ENCODE measurements at regions not wholly inside any gene's neighbourhood (a gene's known extent, or its start where the extent isn't known, plus 50 kb on each side); places are given as distances from the start of the nearest gene placed in this dataset.
"Not testable (repeated sequence)": the region's sequence is repeated elsewhere in the genome, so short reads cannot be mapped to it uniquely, and the experiment has no call there.

DNA sequence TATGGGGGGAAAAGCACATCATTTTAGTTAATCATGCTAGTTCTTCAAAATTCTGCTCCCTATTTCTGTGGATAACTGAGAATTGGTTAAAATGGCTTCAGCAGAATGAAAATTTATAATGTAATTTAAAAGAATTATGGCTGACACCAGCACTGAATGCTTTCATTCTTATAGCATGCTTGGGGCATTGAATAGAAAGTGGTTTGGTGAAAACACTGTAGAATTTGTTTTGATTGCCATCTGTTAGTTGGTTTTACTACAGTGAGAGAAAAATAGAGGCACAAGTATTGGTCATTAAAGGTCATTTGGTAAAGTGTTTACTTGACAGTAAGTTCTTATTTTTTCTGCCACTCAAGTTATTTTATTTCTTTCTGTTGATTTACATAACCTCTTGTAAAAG lies 70.8 kb downstream of the PRORP start:
- Histone ChIP-seq H2AFZ (ENCODE audit: low read depth, low read length, severe bottlenecking) (no peak overlapping the region), H4K20me1 (ENCODE audit: low read depth, low read length) (no peaks in the 10 kb centered on the region), H3F3A (ENCODE audit: insufficient read depth) (no peaks in the 10 kb centered on the region; the same call in 1 of the 2 replicates), H3K36me3 (ENCODE audit: low read length) (no peaks in the 10 kb centered on the region; the same call in 1 of the 2 replicates), H3K9me3 (ENCODE audit: insufficient read depth, low read length) (no peaks in the 10 kb centered on the region), H3K79me2 (ENCODE audit: insufficient read depth, low read length) (no peaks in the 10 kb centered on the region), H3K9ac (ENCODE audit: low read length) (no peak overlapping the region), H3K9me2 (replicated peaks; ENCODE audit: insufficient read depth, low read length) (no peaks in the 10 kb centered on the region), H3K27me3 (ENCODE audit: low read length) (no peaks in the 10 kb centered on the region), H3K27ac (ENCODE audit: low read depth, low read length) (no peak overlapping the region), H3K4me2 (ENCODE audit: low read depth, low read length, poor library complexity, severe bottlenecking) (no peak overlapping the region), H3K4me3 (ENCODE audit: insufficient read depth, low read length, poor library complexity, severe bottlenecking) (no peak overlapping the region)
- no peak for TF ChIP-seq EZH2phosphoT487 (conservative IDR thresholded peaks at IDR 0.05; ENCODE audit: low read length)
- TF ChIP-seq, protein P1, sequence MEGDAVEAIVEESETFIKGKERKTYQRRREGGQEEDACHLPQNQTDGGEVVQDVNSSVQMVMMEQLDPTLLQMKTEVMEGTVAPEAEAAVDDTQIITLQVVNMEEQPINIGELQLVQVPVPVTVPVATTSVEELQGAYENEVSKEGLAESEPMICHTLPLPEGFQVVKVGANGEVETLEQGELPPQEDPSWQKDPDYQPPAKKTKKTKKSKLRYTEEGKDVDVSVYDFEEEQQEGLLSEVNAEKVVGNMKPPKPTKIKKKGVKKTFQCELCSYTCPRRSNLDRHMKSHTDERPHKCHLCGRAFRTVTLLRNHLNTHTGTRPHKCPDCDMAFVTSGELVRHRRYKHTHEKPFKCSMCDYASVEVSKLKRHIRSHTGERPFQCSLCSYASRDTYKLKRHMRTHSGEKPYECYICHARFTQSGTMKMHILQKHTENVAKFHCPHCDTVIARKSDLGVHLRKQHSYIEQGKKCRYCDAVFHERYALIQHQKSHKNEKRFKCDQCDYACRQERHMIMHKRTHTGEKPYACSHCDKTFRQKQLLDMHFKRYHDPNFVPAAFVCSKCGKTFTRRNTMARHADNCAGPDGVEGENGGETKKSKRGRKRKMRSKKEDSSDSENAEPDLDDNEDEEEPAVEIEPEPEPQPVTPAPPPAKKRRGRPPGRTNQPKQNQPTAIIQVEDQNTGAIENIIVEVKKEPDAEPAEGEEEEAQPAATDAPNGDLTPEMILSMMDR (IDR thresholded peaks at IDR 0.05; ENCODE audit: insufficient read depth, low read length, poor library complexity, severe bottlenecking) = no peak

DNA sequence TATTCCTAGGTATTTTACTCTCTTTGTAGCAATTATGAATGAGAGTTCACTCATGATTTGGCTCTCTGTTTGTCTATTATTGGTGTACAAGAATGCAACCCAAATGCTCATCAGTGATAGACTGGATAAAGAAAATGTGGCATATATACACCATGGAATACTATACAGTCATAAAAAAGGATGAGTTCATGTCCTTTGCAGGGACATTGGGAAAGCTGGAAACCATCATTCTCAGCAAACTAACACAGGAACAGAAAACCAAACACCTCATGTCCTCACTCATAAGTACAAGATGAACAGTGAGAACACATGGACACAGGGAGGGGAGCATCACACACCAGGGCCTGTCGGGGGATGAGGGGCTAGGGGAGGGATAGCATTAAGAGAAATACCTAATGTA lies 71.8 kb downstream of the PRORP start:
- not testable (repeated sequence) for H3K4me3 ChIP-seq (ENCODE audit: insufficient read depth, low read length, poor library complexity, severe bottlenecking); H3K79me2 ChIP-seq (ENCODE audit: insufficient read depth, low read length); H3K36me3 ChIP-seq (ENCODE audit: low read length); H3K9ac ChIP-seq (ENCODE audit: low read length); H3K9me3 ChIP-seq (ENCODE audit: insufficient read depth, low read length); H2AFZ ChIP-seq (ENCODE audit: low read depth, low read length, severe bottlenecking); H3F3A ChIP-seq (ENCODE audit: insufficient read depth); H3K27ac ChIP-seq (ENCODE audit: low read depth, low read length); H3K9me2 ChIP-seq (replicated peaks; ENCODE audit: insufficient read depth, low read length); H4K20me1 ChIP-seq (ENCODE audit: low read depth, low read length); H3K27me3 ChIP-seq (ENCODE audit: low read length); H3K4me2 ChIP-seq (ENCODE audit: low read depth, low read length, poor library complexity, severe bottlenecking)

DNA sequence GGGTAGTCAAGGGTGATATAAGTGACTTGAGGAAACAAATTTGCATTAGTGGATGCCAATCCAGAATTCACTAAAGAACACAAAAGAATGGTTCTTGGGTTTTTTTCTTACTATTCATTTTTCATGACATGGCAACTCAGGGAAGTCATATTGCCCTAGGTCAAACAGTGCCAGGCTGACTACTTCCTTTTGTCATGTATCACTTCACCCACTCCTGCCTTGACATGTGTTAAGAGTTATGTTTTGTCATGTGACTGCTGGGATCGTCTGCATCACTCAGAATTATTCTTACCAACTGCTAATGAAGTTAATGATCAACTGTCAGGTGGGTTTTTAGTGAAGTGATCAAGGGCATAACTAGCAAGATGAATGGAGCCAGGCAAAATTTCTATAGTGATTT lies 74.2 kb downstream of the PRORP start:
- H2AFZ ChIP-seq (ENCODE audit: low read depth, low read length, severe bottlenecking) = no peak overlapping the region
- no peaks in the 10 kb centered on the region for H4K20me1 ChIP-seq (ENCODE audit: low read depth, low read length)
- no peak overlapping the region for H3K9ac ChIP-seq (ENCODE audit: low read length)
- TF ChIP-seq, protein P1 (IDR thresholded peaks at IDR 0.05; ENCODE audit: insufficient read depth, low read length, poor library complexity, severe bottlenecking) = no peak
- TF ChIP-seq EZH2phosphoT487 (conservative IDR thresholded peaks at IDR 0.05; ENCODE audit: low read length) = no peak
- no peaks in the 10 kb centered on the region for H3K27me3 ChIP-seq (ENCODE audit: low read length)
- no peaks in the 10 kb centered on the region; the same call in 1 of the 2 replicates for H3K36me3 ChIP-seq (ENCODE audit: low read length)
- no peaks in the 10 kb centered on the region for H3K79me2 ChIP-seq (ENCODE audit: insufficient read depth, low read length)
- H3K4me2 ChIP-seq (ENCODE audit: low read depth, low read length, poor library complexity, severe bottlenecking) = no peak overlapping the region
- H3K4me3 ChIP-seq (ENCODE audit: insufficient read depth, low read length, poor library complexity, severe bottlenecking) = no peak overlapping the region
- H3F3A ChIP-seq (ENCODE audit: insufficient read depth) = no peaks in the 10 kb centered on the region; the same call in 1 of the 2 replicates
- no peak overlapping the region for H3K27ac ChIP-seq (ENCODE audit: low read depth, low read length)
- no peaks in the 10 kb centered on the region for H3K9me3 ChIP-seq (ENCODE audit: insufficient read depth, low read length)
- H3K9me2 ChIP-seq (replicated peaks; ENCODE audit: insufficient read depth, low read length) = no peaks in the 10 kb centered on the region

DNA sequence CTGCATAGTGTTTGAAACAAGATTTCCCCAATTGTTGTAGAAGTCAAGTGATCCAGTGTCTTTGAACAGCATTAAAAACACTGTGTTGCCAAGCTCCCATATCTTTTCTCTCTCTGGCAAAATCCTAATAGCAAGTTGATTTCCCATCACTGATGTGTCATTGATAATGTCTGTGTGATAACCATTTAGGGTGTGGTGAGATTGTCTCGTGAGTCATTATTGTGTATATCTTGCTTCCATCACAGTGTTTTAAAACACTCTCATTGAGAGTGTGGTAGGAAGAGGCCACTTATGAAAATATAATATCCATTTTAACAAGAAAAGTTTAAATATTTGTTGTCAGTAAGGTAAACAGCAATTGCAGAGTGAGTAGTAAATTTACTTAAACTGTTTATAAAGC lies 74.7 kb downstream of the PRORP start:
- no peak overlapping the region for H2AFZ ChIP-seq (ENCODE audit: low read depth, low read length, severe bottlenecking)
- H3K4me3 ChIP-seq (ENCODE audit: insufficient read depth, low read length, poor library complexity, severe bottlenecking) = no peak overlapping the region
- no peaks in the 10 kb centered on the region for H4K20me1 ChIP-seq (ENCODE audit: low read depth, low read length)
- no peaks in the 10 kb centered on the region for H3K79me2 ChIP-seq (ENCODE audit: insufficient read depth, low read length)
- no peaks in the 10 kb centered on the region for H3K9me3 ChIP-seq (ENCODE audit: insufficient read depth, low read length)
- H3K36me3 ChIP-seq (ENCODE audit: low read length) = no peaks in the 10 kb centered on the region; the same call in 1 of the 2 replicates
- no peak overlapping the region for H3K9ac ChIP-seq (ENCODE audit: low read length)
- no peaks in the 10 kb centered on the region; the same call in 1 of the 2 replicates for H3F3A ChIP-seq (ENCODE audit: insufficient read depth)
- H3K9me2 ChIP-seq (replicated peaks; ENCODE audit: insufficient read depth, low read length) = no peaks in the 10 kb centered on the region
- TF ChIP-seq, protein P1 (IDR thresholded peaks at IDR 0.05; ENCODE audit: insufficient read depth, low read length, poor library complexity, severe bottlenecking) = no peak
- no peak for TF ChIP-seq EZH2phosphoT487 (conservative IDR thresholded peaks at IDR 0.05; ENCODE audit: low read length)
- H3K27ac ChIP-seq (ENCODE audit: low read depth, low read length) = no peak overlapping the region
- no peaks in the 10 kb centered on the region for H3K27me3 ChIP-seq (ENCODE audit: low read length)
- H3K4me2 ChIP-seq (ENCODE audit: low read depth, low read length, poor library complexity, severe bottlenecking) = no peak overlapping the region
